ENCODE measurements at regions not wholly inside any gene's neighbourhood (a gene's known extent, or its start where the extent isn't known, plus 50 kb on each side); places are given as distances from the start of the nearest gene placed in this dataset.

GRCh38 chr12:115260762-115261675 lies 577.0 kb upstream of the TBX3 start:
- Histone ChIP-seq H2BK12ac (ENCODE audit: low read depth, low read length) (no peak overlapping the region), H3K79me1 (ENCODE audit: low read depth, low read length) (no peaks in the 10 kb centered on the region), H4K8ac (ENCODE audit: extremely low read depth, insufficient read depth, low read length) (no peak overlapping the region), H2AFZ (ENCODE audit: low read length) (no peak overlapping the region), H2BK120ac (replicated peaks; ENCODE audit: low read depth, low read length) (no peak overlapping the region), H3K27me3 (replicated peaks in 1 of 4; ENCODE audit: control insufficient read depth in 3 of 4, extremely low read depth in 1 of 4, insufficient read depth in 3 of 4, low read length in 3 of 4) (no peaks in the 10 kb centered on the region), H3K4me1 (replicated peaks in 1 of 4; ENCODE audit: control insufficient read depth in 3 of 4, insufficient read depth in 4 of 4, low read length in 3 of 4) (no peaks in the 10 kb centered on the region), H3K4me3 (ENCODE audit: extremely low read depth in 1 of 4, insufficient read depth in 2 of 4, low read depth in 3 of 4, low read length in 4 of 4) (no peak overlapping the region), H3K27ac (ENCODE audit: low read depth, low read length) (no peak overlapping the region), H2BK5ac (ENCODE audit: low read depth, low read length) (no peak overlapping the region), H3K14ac (ENCODE audit: insufficient read length) (no peak overlapping the region), H3K79me2 (ENCODE audit: control insufficient read depth in 1 of 2, insufficient read depth in 2 of 2, low read length in 2 of 2) (no peaks in the 10 kb centered on the region), H2BK20ac (ENCODE audit: low read length) (no peak overlapping the region), H3K18ac (ENCODE audit: extremely low read depth, low read length) (no peak overlapping the region), H4K91ac (replicated peaks; ENCODE audit: insufficient read length, low read length) (no peak overlapping the region), H3K23ac (ENCODE audit: insufficient read length) (no peak overlapping the region), H3K9me3 (ENCODE audit: insufficient read depth in 2 of 2, low read depth in 1 of 2, low read length in 1 of 2) (no peaks in the 10 kb centered on the region), H3K56ac (replicated peaks; ENCODE audit: insufficient read length, low read depth, low read length) (no peak overlapping the region), H2BK15ac (ENCODE audit: low read length) (no peak overlapping the region), H3K9ac (replicated peaks in 1 of 4; ENCODE audit: extremely low read depth in 1 of 4, low read depth in 3 of 4, low read length in 3 of 4) (no peak overlapping the region), H3K4ac (replicated peaks; ENCODE audit: insufficient read length, low read depth, low read length) (no peak overlapping the region), H2AK5ac (ENCODE audit: low read depth, low read length) (no peak overlapping the region), H4K5ac (ENCODE audit: insufficient read length, low read depth, low read length) (no peak overlapping the region), H3K36me3 (ENCODE audit: control insufficient read depth in 2 of 4, insufficient read depth in 4 of 4, low read length in 3 of 4) (no peaks in the 10 kb centered on the region), H3K4me2 (ENCODE audit: insufficient read depth in 1 of 2, low read depth in 2 of 2, low read length in 2 of 2) (no peak overlapping the region), H3K23me2 (ENCODE audit: low read depth, low read length) (no peaks in the 10 kb centered on the region), H4K20me1 (replicated peaks in 1 of 2; ENCODE audit: control insufficient read depth in 1 of 2, insufficient read depth in 2 of 2, low read length in 2 of 2) (no peaks in the 10 kb centered on the region)
- WGBS, 2 experiments (ENCODE audit: extremely low coverage in 1 of 2, insufficient coverage in 1 of 2, insufficient read length in 1 of 2, insufficient replicate concordance in 2 of 2, low coverage in 1 of 2, low lambda C conversion rate in 2 of 2, missing lambda C conversion rate in 1 of 2): 93% methylated on average over 7 of the region's 7 CpGs; no CpG with 5 or more reads in 1 of the 2 experiments
- ChIA-PET POLR2A (ENCODE audit: partially characterized antibody) (interaction anchor here (0.8 kb wide), 1 partner anchor 18 kb away, joined by 3 read pairs; no protein-coding TSS in a partner anchor), CTCF (ENCODE audit: partially characterized antibody) (interaction anchor here (0.7 kb wide), 1 partner anchor 54 kb away, joined by 3 read pairs; no protein-coding TSS in a partner anchor)
- DNase-seq (ENCODE audit: low read depth in 1 of 2, low spot score in 2 of 2): no peak
- FAIRE-seq: no peak
- TF ChIP-seq SIRT6 (IDR thresholded peaks at IDR 0.05; ENCODE audit: low read length) (no peak), NANOG (IDR thresholded peaks at IDR 0.05; ENCODE audit: insufficient read depth, low read depth, low read length, poor library complexity, severe bottlenecking) (no peak), SAP30 (IDR thresholded peaks at IDR 0.05; ENCODE audit: insufficient read depth, insufficient replicate concordance, low read length) (no peak), TBP (IDR thresholded peaks at IDR 0.05; ENCODE audit: low read depth, low read length) (no peak), GABPA (IDR thresholded peaks at IDR 0.05; ENCODE audit: borderline replicate concordance, insufficient read depth, low read length) (no peak), SP4 (IDR thresholded peaks at IDR 0.05; ENCODE audit: low read length) (no peak), CTCF (IDR thresholded peaks at IDR 0.05; ENCODE audit: control extremely low read depth in 1 of 3, insufficient read depth in 1 of 3, low read depth in 1 of 3, low read length in 3 of 3) (no peak), USF2 (IDR thresholded peaks at IDR 0.05; ENCODE audit: low read length) (no peak)

Data from H1 (cell line).